Activated CD8-positive, alpha-beta memory T cell treated with anti-CD3 and anti-CD28 coated beads, Interleukin-2, amount 50 U/mL, for 24 hours (primary cell): ENCODE measurements at regions not wholly inside any gene's neighbourhood (a gene's known extent, or its start where the extent isn't known, plus 50 kb on each side); places are given as distances from the start of the nearest gene placed in this dataset.
"Not testable (repeated sequence)": the region's sequence is repeated elsewhere in the genome, so short reads cannot be mapped to it uniquely, and the experiment has no call there.

Experiments
- DNase-seq: peaks from one replicate; pipeline ENCODE4 v3.0.0-alpha.2; 2020; ENCODE audit errors: extremely low read depth

DNA sequence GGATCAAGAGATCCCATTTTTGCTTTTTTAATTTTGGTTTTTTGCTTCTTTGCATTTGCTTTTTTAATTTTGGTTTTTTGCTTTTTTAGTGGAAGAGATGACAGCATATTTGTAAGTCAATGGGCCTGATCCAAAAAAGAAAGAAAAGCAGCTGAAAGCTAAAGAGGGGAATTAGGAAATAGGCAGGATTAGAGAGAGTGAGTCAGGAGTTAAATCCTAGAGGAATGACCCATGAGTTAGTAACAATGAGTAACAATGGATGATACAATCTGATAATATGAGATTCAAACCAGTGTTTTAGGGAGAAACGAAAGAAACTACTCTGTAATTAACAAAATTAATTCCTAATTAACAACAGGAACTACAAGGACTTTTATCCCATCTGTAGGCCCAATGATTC lies 111.2 kb upstream of the SGCG start:
- DNase-seq, result no peak

DNA sequence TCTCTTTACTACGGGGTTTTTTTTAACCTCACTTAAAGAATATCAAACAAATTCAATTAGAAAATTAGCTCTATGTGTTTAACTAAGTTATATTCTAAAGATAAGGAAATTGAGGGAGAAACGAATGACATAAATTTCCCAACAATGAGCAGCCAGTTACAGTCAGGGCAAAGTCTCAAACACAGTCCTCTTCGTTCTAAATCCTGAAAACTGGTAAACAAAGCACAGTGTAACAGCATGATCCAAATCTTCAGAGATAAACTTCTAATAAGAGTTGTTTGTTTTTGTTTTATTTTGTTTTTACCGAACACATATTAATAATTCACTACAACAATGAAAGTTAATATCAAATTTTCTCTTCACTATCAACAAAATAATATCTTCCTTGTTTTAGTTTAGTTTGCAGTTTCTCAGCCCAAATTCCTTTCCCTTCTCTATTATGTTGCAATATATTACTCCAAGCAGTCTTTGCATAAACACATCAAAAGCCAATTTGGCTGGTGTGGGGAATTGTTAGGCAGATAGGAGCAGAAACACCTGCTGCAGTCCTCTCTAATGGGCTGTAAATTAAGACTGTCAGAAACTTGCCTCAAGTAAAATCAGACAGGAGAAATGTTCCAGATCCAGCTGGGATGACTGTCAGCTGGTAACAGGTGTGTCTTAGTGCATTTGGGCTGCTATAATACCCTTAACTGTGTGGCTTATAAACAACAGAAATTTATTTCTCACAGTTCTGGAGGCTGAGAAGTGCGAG lies 106.5 kb upstream of the SGCG start:
- no peak for DNase-seq

DNA sequence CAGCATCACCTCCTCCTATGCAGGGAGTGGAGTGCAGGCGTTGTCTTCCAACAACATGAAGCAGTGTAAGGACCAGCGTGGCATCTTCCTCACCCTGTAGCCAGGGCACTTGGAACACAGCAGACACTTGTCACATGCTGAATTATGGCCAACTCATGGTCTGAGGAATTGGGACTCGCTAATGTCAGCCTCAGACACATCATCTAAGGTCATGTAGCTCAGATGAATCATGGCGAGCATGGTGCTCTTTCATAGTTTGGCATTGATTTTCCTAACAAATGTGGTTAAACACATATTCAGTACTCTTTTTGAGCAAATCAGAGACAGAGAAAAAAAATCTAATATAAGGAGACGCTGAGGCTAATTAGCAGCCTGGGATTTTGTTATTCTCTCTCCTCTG lies 99.6 kb upstream of the SGCG start:
- no peak for DNase-seq

DNA sequence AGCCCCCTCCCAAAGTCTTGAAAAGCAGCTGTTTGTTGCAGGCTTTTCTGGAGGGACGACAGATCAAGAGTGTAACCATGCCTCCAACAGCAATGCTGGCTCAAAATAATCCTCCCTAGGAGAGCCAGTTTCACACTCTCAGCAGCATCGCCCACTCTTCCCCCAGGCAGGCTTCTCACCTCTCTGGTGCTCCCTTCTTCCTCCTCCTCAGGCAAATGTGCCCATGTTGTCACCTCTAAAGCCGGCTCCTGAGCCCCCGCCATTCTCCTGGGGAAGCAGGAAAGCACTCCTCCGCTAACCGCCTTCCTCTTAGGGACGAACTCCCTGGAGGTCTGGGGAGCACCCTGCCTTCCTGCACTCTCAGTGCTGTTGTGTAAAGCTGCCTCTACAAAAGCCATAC lies 98.9 kb upstream of the SGCG start:
- no peak for DNase-seq

DNA sequence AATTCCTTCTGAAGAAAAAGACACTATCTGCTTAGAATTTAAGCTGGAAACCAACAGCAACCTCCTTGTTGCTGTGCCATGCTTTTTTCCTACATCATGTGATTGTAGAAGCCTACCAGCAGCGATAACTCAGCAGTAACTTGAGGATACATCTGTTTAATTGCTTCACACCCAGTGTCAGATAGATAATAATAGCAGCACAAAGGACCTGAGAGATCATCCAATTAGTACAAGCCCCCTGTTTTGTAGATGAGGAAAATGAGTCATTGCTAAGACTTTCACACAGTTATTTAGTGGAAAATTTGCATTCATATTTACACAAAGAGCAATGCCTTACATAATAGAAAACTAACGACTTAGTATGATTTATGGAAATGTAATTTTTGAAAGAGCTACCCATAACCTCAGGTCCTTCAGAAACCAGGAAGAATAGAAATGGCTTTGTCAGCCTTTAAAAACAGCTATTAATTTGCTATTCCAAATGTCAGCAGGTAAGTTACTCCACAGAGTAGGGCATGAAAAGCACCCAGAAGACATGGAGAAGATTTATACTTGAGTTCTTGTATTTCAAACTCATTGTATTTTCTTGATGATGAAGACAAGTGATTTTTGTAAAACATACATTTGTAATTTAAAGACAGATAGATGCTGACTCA lies 93.7 kb upstream of the SGCG start:
- DNase-seq, result no peak

DNA sequence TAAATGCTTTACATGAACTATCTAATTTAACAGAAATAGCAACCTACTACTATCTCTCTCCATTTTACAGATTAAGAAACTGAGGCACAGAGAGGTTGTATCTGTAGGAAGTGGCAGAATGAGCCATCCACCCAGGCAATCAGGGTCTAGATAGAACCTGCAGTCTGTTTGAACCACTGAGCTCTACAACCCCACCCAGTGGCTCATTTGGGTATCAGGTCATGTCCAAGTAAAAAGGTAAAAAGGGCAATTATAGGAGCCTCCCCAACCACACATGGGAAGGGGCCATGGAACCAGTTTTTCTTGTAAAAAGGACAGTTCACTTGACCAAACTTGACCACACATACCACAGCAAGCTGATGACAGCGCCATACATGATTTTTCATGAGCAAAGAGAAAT lies 92.9 kb upstream of the SGCG start:
- no peak for DNase-seq

DNA sequence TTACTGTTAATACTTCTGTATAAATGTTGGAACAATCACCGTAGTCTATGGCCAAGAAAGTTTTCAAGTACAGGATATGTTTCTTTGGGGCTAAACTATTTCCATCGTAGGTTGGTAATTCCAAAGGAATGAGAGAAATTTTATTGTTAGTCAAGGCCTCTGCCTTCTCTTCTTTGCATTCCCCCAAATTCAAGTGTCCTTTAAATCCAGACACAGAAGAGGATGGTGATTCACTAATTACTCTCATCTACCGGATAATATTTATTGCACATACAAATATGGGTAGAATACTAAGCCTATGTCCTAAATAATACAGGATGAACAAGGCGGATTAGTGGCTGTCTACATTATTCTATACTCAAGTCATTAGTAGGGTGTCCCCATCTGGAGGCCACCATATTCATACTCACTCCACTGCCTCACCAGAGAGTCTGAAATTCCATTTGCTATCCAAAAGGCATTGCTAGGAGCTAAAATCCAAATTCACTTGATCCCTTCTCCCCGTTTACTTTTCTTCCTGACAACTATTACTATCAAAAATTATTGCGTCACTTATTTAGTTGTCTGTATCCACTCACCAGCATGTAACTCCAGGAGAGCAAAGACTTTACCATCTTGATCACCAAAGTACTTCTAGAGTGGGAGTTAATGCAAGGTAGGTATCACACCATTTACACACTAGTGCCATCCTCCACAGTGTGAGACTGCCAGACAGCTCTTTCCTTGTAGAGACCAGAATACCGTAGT lies 82.4 kb upstream of the SGCG start:
- DNase-seq, result no peak

DNA sequence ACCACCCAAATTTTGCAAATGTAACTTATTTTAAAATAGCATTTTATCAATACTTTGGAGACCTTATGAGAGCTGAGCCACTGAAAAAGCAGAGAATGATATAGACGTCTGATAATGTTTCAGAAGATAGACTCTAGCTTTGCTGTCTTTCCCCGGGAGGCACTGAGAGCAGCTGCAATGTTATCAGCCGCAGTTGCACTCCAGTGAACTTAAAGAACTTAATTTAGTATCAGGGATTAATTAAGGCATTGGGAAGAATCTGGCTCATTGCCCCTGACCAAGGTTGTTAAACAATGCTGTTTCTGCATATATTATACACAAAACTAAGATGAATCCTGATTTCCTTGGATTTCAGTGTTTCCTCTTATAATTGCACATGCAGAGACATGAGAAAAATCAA lies 75.7 kb upstream of the SGCG start:
- no peak for DNase-seq

DNA sequence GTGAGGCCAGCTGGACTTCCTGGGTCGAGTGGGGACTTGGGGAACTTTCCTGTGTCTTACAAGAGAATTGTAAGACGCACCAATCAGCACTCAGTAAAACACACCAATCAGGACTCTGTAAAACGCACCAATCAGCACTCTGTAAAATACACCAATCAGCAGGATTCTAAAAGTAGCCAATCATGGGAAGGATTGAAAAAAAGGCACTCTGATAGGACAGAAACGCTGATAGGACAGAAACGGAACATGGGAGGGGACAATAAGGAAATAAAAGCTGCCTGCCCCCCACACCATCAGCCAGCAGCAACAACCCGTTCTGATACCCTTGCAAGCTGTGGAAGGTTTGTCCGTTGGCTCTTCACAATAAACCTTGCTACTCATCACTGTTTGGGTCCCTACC lies 73.1 kb upstream of the SGCG start:
- DNase-seq, result no peak

DNA sequence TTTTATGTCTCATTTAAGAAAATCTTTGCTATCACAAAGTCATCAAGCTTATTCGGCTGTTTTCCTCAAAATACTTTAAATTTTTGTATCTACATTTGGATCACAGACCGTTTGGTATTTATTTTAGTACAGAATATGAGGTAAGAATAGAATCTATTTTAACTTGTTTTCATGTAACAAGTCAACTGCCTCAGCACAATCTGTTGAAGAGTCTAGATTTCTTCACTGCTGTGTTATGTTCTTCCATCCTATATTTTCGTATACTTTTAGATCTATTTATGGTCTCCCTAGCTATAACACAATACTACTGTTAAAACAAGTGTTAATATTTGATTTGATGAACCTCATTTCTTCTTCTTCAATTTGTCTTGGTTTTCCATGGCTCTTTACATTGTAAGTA lies 61.6 kb upstream of the SGCG start:
- no peak for DNase-seq

DNA sequence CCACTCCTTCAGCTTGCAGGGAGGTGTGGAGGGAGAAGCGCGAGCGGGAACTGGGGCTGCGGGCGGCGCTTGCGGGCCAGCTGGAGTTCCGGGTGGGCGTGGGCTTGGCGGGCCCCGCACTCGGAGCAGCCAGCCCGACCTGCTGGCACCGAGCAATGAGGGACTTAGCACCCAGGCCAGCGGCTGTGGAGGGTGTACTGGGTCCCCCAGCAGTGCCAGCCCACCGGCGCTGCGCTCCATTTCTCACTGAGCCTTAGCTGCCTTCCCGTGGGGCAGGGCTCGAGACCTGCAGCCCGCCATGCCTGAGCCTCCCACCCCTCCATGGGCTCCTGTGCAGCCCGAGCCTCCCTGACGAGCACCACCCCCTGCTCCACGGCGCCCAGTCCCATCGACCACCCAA lies 53.2 kb upstream of the SGCG start:
- DNase-seq, result not testable (repeated sequence)

DNA sequence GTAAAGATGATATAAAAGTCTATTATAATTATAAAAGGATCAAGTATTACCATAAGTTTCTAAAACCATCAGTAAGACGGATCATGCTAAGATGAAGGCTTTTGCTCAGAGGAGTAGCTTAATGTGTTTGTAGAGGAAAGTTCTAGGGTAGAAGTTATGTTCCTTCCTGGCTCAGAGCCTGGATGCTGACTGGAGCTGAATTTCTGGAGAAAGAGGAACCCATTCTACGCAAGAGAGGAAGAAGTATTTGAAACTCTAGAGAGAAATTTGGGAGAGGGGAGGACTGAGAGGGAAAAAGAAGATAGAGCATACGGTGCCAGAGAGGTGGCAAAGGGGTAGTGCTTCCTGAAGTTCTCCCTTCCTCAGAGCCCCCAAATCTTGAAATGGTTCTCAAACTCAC lies 51.4 kb upstream of the SGCG start:
- no peak for DNase-seq
